GM19467 (cell line): ENCODE measurements at regions not wholly inside any gene's neighbourhood (a gene's known extent, or its start where the extent isn't known, plus 50 kb on each side); places are given as distances from the start of the nearest gene placed in this dataset.
"Not testable (repeated sequence)": the region's sequence is repeated elsewhere in the genome, so short reads cannot be mapped to it uniquely, and the experiment has no call there.

Experiments
- ATAC-seq: cut with Tn5 transposase; IDR thresholded peaks from one replicate; pipeline ENCODE4 v1.9.1; 2021; ENCODE audit warnings: mild to moderate bottlenecking, moderate library complexity; ENCODE audit not compliant: unreplicated experiment

GRCh38 chr11:23903044-23903704 is 593.7 kb upstream of the LUZP2 start:
- no peak for ATAC-seq

- ATAC-seq: no peak
Measured at GRCh38 chr11:23919455-23919854, 577.4 kb upstream of the LUZP2 start.

DNA sequence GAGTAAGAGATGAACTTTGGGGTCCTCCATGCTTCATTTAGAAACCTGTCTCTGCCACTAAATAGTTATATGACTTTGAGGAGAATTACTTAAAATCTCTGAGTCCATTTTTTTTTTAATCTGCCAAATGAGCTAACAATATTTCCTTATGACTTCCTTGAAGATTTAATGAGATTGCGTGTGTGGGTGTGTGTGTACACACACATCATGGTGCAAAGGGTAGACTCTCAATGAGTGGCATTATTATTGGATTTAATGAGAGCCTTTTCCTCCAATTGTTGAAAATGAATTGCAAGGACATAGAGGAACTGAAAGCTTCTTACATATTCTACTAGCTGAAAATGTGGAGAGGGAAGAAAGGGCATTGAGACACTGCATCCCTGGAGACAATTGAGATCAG is 573.5 kb upstream of the LUZP2 start:
- no peak for ATAC-seq

GRCh38 chr11:23924226-23924625 is 572.6 kb upstream of the LUZP2 start:
- ATAC-seq: no peak

DNA sequence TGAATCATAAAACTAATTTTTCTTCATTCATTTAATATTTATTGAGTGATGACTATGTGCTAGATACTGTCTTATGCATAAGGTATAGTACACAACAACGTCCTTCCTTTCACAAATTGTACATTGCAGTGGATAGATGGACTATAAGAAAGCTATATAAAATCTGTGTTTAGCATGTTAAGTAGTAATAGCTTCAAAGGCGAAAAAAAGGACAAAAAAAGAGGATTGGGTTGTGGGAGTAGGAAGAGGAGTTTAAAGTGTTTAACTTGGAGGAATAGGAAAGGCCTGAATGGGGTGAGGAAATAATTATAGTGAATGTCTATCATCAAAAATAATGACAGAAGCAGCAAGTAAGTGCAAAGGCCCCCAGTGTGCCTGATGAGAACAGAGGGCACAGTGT is 565.4 kb upstream of the LUZP2 start:
- no peak for ATAC-seq

DNA sequence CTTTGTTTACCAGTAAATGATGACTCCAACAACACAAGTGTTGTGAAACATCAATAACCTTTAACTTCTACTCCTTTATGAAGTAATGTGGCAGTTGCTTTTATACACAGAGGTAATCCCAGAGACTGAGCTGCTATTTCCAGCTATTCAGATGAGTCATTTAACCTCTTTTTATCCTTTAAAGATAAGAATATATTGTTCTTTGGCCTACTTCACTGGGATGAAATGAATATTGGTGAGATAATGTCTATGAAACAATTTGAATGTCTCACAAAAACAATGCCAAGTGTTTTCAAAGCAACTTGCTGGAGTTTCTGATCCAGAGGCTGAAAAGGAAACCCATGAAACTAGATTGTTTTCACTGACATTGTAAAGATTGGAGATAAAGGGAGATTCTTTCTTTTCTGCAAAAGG is 564.4 kb upstream of the LUZP2 start:
- no peak for ATAC-seq

DNA sequence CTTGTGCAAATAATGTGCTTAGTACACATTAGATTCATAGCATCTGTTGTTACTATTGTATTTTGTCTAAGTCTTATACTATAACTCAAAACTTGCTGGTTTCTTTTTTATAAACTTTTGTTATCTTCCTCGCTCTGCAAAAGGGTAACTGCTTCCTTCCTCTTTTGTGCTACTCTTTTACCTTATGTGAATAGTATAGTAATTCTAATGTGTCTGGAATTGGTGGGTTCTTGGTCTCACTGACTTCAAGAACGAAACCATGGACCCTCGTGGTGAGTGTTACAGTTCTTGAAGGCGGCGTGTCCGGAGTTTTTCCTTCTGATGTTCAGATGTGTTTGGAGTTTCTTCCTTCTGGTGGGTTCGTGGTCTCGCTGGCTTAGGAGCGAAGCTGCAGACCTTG is 563.1 kb upstream of the LUZP2 start:
- no peak for ATAC-seq

DNA sequence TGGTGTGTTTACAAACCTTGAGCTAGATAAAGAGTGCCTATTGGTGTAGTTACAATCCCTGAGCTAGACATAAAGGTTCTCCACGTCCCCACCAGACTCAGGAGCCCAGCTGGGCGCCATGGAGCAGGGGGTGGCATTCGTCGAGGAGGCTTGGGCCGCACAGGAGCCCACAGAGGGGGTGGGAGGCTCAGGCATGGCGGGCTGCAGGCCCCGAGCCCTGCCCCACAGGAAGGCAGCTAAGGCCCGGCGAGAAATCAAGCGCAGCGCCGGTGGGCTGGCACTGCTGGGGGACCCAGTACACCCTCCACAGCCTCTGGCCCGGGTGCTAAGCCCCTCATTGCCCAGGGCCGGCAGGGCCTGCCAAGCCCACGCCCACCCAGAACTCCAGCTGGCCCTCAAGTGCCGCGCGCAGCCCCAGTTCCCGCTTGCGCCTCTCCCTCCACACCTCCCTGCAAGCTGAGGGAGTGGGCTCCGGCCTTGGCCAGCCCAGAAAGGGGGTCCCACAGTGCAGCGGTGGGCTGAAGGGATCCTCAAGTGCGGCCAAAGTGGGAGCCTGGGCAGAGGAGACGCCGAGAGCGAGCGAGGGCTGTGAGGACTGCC is 562.1 kb upstream of the LUZP2 start:
- ATAC-seq: not testable (repeated sequence)

DNA sequence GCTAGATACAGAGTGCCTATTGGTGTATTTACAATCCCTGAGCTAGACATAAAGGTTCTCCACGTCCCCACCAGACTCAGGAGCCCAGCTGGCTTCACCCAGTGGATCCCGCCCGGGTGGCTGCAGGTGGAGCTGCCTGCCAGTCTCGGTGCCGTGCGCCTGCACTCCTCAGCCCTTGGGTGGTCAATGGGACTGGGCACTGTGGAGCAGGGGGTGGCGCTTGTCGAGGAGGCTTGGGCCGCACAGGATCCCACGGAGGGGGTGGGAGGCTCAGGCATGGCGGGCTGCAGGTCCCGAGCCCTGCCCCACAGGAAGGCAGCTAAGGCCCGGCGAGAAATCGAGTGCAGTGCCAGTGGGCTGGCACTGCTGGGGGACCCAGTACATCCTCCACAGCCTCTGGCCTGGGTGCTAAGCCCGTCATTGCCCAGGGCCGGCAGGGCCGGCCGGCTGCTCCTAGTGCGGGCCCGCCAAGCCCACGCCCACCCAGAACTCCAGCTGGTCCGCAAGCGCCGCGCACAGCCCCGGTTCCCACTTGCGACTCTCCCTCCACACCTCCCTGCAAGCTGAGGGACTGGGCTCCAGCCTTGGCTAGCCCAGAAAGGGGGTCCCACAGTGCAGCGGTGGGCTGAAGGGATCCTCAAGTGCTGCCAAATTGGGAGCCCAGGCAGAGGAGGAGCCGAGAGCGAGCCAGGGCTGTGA is 554.6 kb upstream of the LUZP2 start:
- not testable (repeated sequence) for ATAC-seq

- no peak for ATAC-seq
Measured at GRCh38 chr11:23944923-23945322, 551.9 kb upstream of the LUZP2 start.

GRCh38 chr11:23947883-23948282 is 549.0 kb upstream of the LUZP2 start:
- no peak for ATAC-seq

DNA sequence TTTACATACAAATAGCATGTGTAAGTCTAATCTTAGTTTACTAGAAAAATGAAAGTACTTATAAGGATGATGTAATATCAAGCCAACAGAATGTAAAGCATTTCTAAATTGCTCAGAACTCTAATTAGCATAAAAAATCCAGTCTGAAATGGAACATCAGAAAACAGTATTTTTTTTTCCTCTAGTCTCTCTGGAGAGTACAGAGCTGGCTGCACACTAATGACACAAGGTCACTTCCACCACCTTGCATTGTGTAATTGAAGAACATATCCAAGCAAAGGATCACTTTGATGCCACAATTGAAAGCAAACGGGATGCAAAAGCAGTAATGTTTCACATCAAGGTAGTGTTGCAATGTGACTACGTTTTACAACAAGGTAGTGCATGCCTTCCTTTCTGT is 548.0 kb upstream of the LUZP2 start:
- ATAC-seq: no peak

GRCh38 chr11:23953951-23954710 is 542.7 kb upstream of the LUZP2 start:
- ATAC-seq: no peak

- no peak for ATAC-seq
Measured at GRCh38 chr11:23954730-23955129, 542.1 kb upstream of the LUZP2 start.

DNA sequence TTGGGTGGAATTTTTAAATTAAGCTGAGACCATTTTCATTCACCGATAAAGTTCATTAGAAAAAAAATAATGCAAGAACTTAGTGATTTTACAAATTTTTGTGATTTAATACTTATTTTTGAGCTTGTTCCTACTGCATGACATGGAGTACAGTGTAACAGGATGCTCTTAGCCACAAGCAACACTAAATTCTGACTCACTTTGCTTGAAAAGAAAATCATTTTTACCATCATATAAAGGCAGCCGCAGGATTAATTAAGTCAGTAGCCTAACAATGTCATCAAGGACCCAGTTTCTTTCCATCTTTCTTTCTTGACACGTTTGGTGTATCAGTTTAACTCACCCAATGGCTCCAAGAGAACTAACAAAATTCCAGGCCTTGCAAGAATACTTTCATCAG is 540.3 kb upstream of the LUZP2 start:
- no peak for ATAC-seq

GRCh38 chr11:23957314-23957713 is 539.5 kb upstream of the LUZP2 start:
- no peak for ATAC-seq

DNA sequence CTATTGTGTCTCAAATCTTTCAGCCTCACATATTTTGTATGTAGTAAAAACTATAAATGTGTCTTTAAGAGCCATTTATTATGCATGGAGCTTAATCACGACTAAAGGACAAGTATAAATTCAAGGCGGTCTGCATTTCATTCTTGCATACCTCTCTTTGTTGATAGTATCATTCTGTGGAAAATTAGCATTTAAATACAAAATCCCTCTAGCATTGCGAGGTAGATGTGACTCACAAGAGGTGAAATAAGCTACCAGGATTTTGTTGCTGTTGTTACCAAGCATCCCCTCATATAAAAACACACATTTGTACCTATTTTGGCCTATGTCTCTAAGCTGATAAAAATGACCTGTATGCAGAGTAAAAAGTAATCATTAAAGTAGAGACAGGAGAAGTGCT is 537.4 kb upstream of the LUZP2 start:
- no peak for ATAC-seq

GRCh38 chr11:23961503-23962338 is 535.1 kb upstream of the LUZP2 start:
- ATAC-seq: no peak

DNA sequence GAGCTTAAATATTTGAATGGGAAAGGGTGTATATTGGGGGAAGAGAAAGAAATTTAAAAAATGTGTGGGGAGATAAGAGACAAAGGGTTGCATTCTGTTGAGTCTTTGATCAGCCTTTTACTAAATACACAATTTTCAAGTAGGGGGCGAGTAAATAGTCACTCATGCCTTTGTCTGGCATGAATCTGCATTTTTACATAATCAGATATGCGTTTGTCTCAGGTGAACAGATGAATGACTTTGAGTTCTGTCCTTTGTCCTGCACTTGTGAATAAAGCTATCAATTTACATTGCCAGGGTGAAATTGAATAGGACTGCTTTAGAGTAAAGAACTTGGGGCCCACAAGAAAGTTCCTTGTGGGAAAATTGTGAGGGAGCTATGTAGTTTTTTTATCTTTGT is 523.6 kb upstream of the LUZP2 start:
- ATAC-seq: no peak

- no peak for ATAC-seq
Measured at GRCh38 chr11:23974051-23974450, 522.8 kb upstream of the LUZP2 start.

DNA sequence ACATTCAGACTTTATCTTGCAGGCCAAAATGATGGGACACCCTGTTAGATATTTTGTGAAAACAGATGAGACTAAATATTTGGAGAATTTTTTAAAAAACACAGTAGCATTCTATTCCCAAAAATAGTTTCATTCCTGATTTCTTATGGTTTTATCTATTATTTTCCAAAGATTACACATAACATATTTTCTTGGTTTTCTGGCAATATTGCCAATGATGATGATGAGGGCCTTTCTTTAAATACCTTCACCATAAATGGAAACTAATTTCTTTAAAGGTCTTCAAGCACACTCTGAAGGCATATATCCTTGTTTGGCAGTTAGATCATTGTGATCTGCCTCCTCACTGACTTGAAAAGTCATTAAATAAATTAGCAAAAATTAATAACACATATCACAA is 522.3 kb upstream of the LUZP2 start:
- no peak for ATAC-seq
